ENCODE measurements at regions not wholly inside any gene's neighbourhood (a gene's known extent, or its start where the extent isn't known, plus 50 kb on each side); places are given as distances from the start of the nearest gene placed in this dataset.
"Not testable (repeated sequence)": the region's sequence is repeated elsewhere in the genome, so short reads cannot be mapped to it uniquely, and the experiment has no call there.

DNA sequence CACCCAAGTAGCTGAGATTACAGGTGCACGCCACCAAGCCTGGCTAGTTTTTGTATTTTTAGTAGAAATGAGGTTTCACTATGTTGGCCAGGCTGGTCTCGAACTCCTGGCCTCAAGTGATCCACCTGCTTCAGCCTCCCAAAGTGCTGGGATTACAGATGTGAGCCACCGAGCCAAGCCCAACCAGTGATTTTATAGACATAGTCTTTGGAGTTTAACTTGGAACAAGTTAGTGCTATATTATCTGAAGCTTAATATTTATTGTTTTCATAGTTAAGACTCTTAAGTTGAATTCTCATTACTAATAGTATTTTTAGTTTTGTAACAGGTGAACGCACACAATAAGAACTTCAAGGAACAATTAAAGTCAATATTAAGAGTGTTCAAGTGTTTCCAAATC, 122.1 kb downstream of the SPAG6 start:
- not testable (repeated sequence) for H3K4me3 Mint-ChIP-seq (ENCODE audit: unreplicated experiment); H3K27ac Mint-ChIP-seq (ENCODE audit: unreplicated experiment); DNase-seq (ENCODE audit: extremely low spot score, unreplicated experiment); H3K36me3 Mint-ChIP-seq (ENCODE audit: unreplicated experiment); H3K9me3 Mint-ChIP-seq (ENCODE audit: unreplicated experiment)
- Mint-ChIP-seq H3K4me1 (ENCODE audit: unreplicated experiment) (peaks cover 18% of the 10 kb centered on the region), H3K27me3 (ENCODE audit: unreplicated experiment) (peaks cover 24% of the 10 kb centered on the region)

- H3K36me3 Mint-ChIP-seq (ENCODE audit: unreplicated experiment) = no peaks in the 10 kb centered on the region
- H3K4me1 Mint-ChIP-seq (ENCODE audit: unreplicated experiment) = peaks cover 10% of the 10 kb centered on the region
- no peak for DNase-seq (ENCODE audit: extremely low spot score, unreplicated experiment)
- no peak overlapping the region for H3K4me3 Mint-ChIP-seq (ENCODE audit: unreplicated experiment)
- H3K9me3 Mint-ChIP-seq (ENCODE audit: unreplicated experiment) = no peaks in the 10 kb centered on the region
- no peak overlapping the region for H3K27ac Mint-ChIP-seq (ENCODE audit: unreplicated experiment)
- peaks cover 36% of the 10 kb centered on the region for H3K27me3 Mint-ChIP-seq (ENCODE audit: unreplicated experiment)
- TF ChIP-seq, protein P1, sequence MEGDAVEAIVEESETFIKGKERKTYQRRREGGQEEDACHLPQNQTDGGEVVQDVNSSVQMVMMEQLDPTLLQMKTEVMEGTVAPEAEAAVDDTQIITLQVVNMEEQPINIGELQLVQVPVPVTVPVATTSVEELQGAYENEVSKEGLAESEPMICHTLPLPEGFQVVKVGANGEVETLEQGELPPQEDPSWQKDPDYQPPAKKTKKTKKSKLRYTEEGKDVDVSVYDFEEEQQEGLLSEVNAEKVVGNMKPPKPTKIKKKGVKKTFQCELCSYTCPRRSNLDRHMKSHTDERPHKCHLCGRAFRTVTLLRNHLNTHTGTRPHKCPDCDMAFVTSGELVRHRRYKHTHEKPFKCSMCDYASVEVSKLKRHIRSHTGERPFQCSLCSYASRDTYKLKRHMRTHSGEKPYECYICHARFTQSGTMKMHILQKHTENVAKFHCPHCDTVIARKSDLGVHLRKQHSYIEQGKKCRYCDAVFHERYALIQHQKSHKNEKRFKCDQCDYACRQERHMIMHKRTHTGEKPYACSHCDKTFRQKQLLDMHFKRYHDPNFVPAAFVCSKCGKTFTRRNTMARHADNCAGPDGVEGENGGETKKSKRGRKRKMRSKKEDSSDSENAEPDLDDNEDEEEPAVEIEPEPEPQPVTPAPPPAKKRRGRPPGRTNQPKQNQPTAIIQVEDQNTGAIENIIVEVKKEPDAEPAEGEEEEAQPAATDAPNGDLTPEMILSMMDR (IDR thresholded peaks at IDR 0.05) = no peak
These were observed 123.4 kb downstream of the SPAG6 start for GRCh38 chr10:22468570-22469320.

DNA sequence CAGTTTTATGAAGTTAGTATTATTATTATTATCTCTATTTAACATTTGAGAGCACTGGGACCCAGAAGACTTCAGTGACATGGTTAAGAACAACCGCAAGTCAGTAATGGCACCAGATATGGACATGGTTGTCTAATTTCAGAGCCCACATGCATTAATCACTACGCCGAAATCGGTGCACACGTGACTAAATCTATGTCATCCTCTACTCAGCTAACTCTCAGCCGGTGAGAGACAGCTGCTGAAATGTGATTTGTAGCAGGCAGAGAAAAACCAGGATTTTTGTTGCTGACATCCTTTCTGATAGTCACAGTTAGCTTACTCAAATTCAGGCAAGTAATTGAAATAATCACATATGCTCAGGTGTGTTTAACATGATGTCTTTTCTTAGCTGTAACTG, 127.7 kb downstream of the SPAG6 start:
- no peak overlapping the region for H3K27ac Mint-ChIP-seq (ENCODE audit: unreplicated experiment)
- DNase-seq (ENCODE audit: extremely low spot score, unreplicated experiment) = no peak
- H3K4me3 Mint-ChIP-seq (ENCODE audit: unreplicated experiment) = no peak overlapping the region
- TF ChIP-seq, protein P1 (IDR thresholded peaks at IDR 0.05) = no peak
- H3K27me3 Mint-ChIP-seq (ENCODE audit: unreplicated experiment) = peaks cover 65% of the 10 kb centered on the region
- peaks cover 7% of the 10 kb centered on the region for H3K36me3 Mint-ChIP-seq (ENCODE audit: unreplicated experiment)
- no peaks in the 10 kb centered on the region for H3K9me3 Mint-ChIP-seq (ENCODE audit: unreplicated experiment)
- H3K4me1 Mint-ChIP-seq (ENCODE audit: unreplicated experiment) = peaks cover 7% of the 10 kb centered on the region

DNA sequence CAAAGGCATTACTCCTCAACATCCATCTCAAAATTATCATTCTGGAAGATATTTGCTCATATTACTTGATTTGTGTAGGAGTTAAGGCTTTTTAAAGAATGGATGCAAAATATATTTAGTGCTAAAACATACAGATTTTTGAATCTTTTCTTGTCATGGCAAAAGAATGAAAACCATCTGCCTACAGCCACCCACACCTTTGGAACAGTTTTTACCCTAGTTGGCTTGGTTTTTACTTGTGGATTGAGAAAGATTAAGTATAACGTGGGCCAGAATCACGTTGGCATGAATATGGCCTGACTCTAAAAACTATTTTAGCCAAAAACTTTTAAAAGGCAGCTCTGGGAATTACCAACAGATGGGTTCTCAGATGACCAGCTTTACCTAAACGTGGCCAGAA, 128.2 kb downstream of the SPAG6 start:
- no peak for DNase-seq (ENCODE audit: extremely low spot score, unreplicated experiment)
- TF ChIP-seq, protein P1 (IDR thresholded peaks at IDR 0.05) = no peak
- Mint-ChIP-seq H3K27me3 (ENCODE audit: unreplicated experiment) (peaks cover 69% of the 10 kb centered on the region), H3K9me3 (ENCODE audit: unreplicated experiment) (no peaks in the 10 kb centered on the region), H3K4me3 (ENCODE audit: unreplicated experiment) (no peak overlapping the region), H3K4me1 (ENCODE audit: unreplicated experiment) (peaks cover 7% of the 10 kb centered on the region), H3K27ac (ENCODE audit: unreplicated experiment) (no peak overlapping the region), H3K36me3 (ENCODE audit: unreplicated experiment) (peaks cover 7% of the 10 kb centered on the region)

DNA sequence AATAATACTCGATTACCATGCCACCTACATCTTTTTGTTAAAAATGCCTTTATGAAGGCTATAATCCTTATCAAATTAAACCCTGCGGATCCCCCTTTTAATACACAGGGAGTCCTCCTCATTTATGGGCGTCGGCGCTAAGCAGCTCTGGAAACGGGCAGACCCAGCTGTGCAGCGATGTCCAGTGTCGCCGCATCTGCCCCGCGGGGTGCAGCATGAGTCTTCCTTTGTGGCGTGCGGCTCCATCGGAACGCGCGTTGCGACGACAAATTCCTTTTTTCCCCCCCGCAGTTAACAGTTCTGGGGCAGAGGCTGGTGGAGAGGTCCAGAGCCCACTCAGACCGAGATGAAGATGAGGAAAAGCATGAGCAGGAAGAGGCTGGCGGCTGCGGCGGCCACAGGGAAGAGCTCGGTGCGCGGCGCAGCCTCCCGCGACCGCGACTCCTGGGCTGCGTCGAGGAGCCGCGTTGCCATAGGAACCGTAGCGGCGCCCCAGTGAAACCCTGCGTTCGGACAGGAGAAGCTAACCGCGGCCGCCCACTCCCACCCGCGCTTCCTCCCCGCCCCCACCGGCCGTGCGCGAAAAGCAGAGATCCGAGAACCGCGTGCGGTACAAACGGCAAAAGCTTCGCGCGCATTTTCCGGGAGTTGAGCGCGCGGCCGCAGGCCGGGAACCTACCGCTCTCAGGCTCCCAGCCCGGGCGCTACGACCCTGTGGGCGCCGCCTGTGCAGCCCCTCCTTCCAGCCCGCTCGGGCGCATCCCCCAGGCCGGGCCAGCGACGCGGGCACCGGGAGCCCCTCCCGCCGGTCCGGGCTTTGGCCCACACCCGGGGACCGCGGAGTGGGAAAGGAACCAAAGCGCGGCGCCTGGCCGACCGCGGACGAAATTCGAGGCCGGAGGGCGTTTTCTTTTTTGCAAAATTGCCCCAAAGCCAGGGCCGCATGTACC, 130.6 kb downstream of the SPAG6 start:
- DNase-seq (ENCODE audit: extremely low spot score, unreplicated experiment) = peak; percentile 77
- H3K27me3 Mint-ChIP-seq (ENCODE audit: unreplicated experiment) = peaks cover 58% of the 10 kb centered on the region
- peak overlapping the region; percentile 56 for H3K27ac Mint-ChIP-seq (ENCODE audit: unreplicated experiment)

More for the DNA sequence above, 130.6 kb downstream of the SPAG6 start:
- peaks cover 7% of the 10 kb centered on the region for H3K36me3 Mint-ChIP-seq (ENCODE audit: unreplicated experiment)
- H3K9me3 Mint-ChIP-seq (ENCODE audit: unreplicated experiment) = no peaks in the 10 kb centered on the region
- H3K4me3 Mint-ChIP-seq (ENCODE audit: unreplicated experiment) = peak overlapping the region; percentile 83
- H3K4me1 Mint-ChIP-seq (ENCODE audit: unreplicated experiment) = peaks cover 14% of the 10 kb centered on the region
- TF ChIP-seq, protein P1 (IDR thresholded peaks at IDR 0.05) = no peak

Data from osteocyte (in vitro differentiated cells).